Keratinocyte (primary cell): ENCODE measurements at regions not wholly inside any gene's neighbourhood (a gene's known extent, or its start where the extent isn't known, plus 50 kb on each side); places are given as distances from the start of the nearest gene placed in this dataset.

Experiments used
- DNase-seq: peaks from one replicate; pipeline ENCODE4 v3.0.0-alpha.2; 2011; ENCODE audit warnings: low read depth, missing footprints, low spot score
- FAIRE-seq: peaks from 2 replicates; lab custom pipeline; 2011; peaks lifted over from hg19 to GRCh38; lab: Jason Lieb, UNC
- H2AFZ ChIP-seq: 2 replicates; pipeline ENCODE4 v1.6.0; 2012; ENCODE audit warnings: low read length, control low read depth, inconsistent platforms; ENCODE audit not compliant: control insufficient read depth
- H3K27ac ChIP-seq: 2 replicates; pipeline ENCODE4 v1.5.1; 2011; ENCODE audit warnings: low read length; ENCODE audit not compliant: control insufficient read depth, insufficient read depth
- H3K27me3 ChIP-seq: 3 replicates; pipeline ENCODE4 v1.6.0; 2011; ENCODE audit warnings: low read length; ENCODE audit not compliant: control insufficient read depth, insufficient read depth; ENCODE audit errors: extremely low read depth
- H3K36me3 ChIP-seq, 2 experiments: 2 replicates in 1 of 2; 3 replicates in 1 of 2; pipeline ENCODE4 v1.5.1; 2011; ENCODE audit warnings: low read length in 2 of 2, mild to moderate bottlenecking in 1 of 2; ENCODE audit not compliant: control insufficient read depth in 2 of 2, insufficient read depth in 2 of 2; ENCODE audit errors: extremely low read depth in 1 of 2
- H3K4me1 ChIP-seq: 3 replicates; pipeline ENCODE4 v1.5.1; 2011; ENCODE audit warnings: low read length; ENCODE audit not compliant: control insufficient read depth, insufficient read depth; ENCODE audit errors: extremely low read depth
- H3K4me2 ChIP-seq: 3 replicates; pipeline ENCODE4 v1.6.0; 2011; ENCODE audit warnings: low read depth, low read length; ENCODE audit not compliant: control insufficient read depth, insufficient read depth; ENCODE audit errors: extremely low read depth
- H3K4me3 ChIP-seq, 3 experiments: fragments of 200-600 bp in 1 of 3; sonication (generic) in 1 of 3; 2 replicates in 2 of 3; 3 replicates in 1 of 3; pipeline ENCODE4 v1.5.1; 2011 to 2016; ENCODE audit warnings: low read length in 3 of 3, mild to moderate bottlenecking in 3 of 3, control low read depth in 2 of 3, inconsistent platforms in 1 of 3, low read depth in 1 of 3, mixed read lengths in 1 of 3, mixed run types in 1 of 3, moderate library complexity in 1 of 3; ENCODE audit not compliant: control insufficient read depth in 2 of 3, insufficient read depth in 2 of 3; ENCODE audit errors: extremely low read depth in 1 of 3
- H3K79me2 ChIP-seq: 2 replicates; pipeline ENCODE4 v1.6.0; 2012; ENCODE audit warnings: low read length; ENCODE audit not compliant: control insufficient read depth, insufficient read depth
- H3K9ac ChIP-seq: 3 replicates; pipeline ENCODE4 v1.6.0; 2011; ENCODE audit warnings: low read length; ENCODE audit not compliant: control insufficient read depth, insufficient read depth; ENCODE audit errors: extremely low read depth
- H3K9me1 ChIP-seq: 3 replicates; pipeline ENCODE4 v1.6.0; 2011; ENCODE audit warnings: low read length; ENCODE audit not compliant: control insufficient read depth, insufficient read depth; ENCODE audit errors: extremely low read depth
- H3K9me3 ChIP-seq: 2 replicates; pipeline ENCODE4 v1.5.1; 2012; ENCODE audit warnings: low read depth, low read length; ENCODE audit not compliant: control insufficient read depth
- H4K20me1 ChIP-seq: 3 replicates; pipeline ENCODE4 v1.6.0; 2011; ENCODE audit warnings: low read length; ENCODE audit not compliant: control insufficient read depth, insufficient read depth; ENCODE audit errors: extremely low read depth
- EZH2 ChIP-seq: IDR thresholded peaks from one replicate; pipeline ENCODE4 v1.6.1; 2012; ENCODE audit warnings: inconsistent platforms, mild to moderate bottlenecking, low read length, moderate library complexity
- dilution Hi-C: fragments of 300-500 bp; cut with MboI; formaldehyde crosslinking; loops from one replicate; pipeline ENCODE4 v1.7.0; 2020; ENCODE audit warnings: low sequenced_read_pairs; ENCODE audit not compliant: extremely low pct_ligation_motif_present
- TF ChIP-seq, protein P1 (sequence below), 3 experiments: IDR thresholded peaks in 1 of 3; conservative IDR thresholded peaks in 1 of 3; optimal IDR thresholded peaks in 1 of 3; 2 replicates in 2 of 3; 3 replicates in 1 of 3; pipeline versions ENCODE3 to v1.5.1; 2011; ENCODE audit warnings: low read length in 3 of 3, mild to moderate bottlenecking in 3 of 3, moderate library complexity in 2 of 3, control low read depth in 1 of 3, inconsistent platforms in 1 of 3; ENCODE audit not compliant: insufficient read depth in 2 of 3; ENCODE audit errors: extremely low read depth in 1 of 3

- no peak overlapping the region for H3K27ac ChIP-seq
- H3K9ac ChIP-seq, result no peak overlapping the region
- H2AFZ ChIP-seq, result no peak overlapping the region
- no peaks in the 10 kb centered on the region for H4K20me1 ChIP-seq
- H3K27me3 ChIP-seq, result no peaks in the 10 kb centered on the region
- no peaks in the 10 kb centered on the region for H3K4me1 ChIP-seq
- H3K79me2 ChIP-seq, result no peaks in the 10 kb centered on the region
- no peak overlapping the region for H3K4me3 ChIP-seq
- TF ChIP-seq, protein P1, sequence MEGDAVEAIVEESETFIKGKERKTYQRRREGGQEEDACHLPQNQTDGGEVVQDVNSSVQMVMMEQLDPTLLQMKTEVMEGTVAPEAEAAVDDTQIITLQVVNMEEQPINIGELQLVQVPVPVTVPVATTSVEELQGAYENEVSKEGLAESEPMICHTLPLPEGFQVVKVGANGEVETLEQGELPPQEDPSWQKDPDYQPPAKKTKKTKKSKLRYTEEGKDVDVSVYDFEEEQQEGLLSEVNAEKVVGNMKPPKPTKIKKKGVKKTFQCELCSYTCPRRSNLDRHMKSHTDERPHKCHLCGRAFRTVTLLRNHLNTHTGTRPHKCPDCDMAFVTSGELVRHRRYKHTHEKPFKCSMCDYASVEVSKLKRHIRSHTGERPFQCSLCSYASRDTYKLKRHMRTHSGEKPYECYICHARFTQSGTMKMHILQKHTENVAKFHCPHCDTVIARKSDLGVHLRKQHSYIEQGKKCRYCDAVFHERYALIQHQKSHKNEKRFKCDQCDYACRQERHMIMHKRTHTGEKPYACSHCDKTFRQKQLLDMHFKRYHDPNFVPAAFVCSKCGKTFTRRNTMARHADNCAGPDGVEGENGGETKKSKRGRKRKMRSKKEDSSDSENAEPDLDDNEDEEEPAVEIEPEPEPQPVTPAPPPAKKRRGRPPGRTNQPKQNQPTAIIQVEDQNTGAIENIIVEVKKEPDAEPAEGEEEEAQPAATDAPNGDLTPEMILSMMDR (optimal IDR thresholded peaks at IDR 0.05 in 1 of 3, IDR thresholded peaks at IDR 0.05 in 1 of 3, conservative IDR thresholded peaks at IDR 0.05 in 1 of 3; ENCODE audit: extremely low read depth in 1 of 3, insufficient read depth in 2 of 3, low read length in 3 of 3), result peak; percentile 50 to 62 (median 53)
- no peak for TF ChIP-seq EZH2
- no peaks in the 10 kb centered on the region for H3K9me3 ChIP-seq
- dilution Hi-C loops, result no loop called here
- no peak overlapping the region for H3K4me2 ChIP-seq
- FAIRE-seq, result no peak
- no peak for DNase-seq
- no peaks in the 10 kb centered on the region for H3K9me1 ChIP-seq
- no peaks in the 10 kb centered on the region for H3K36me3 ChIP-seq
Observed at GRCh38 chr20:9903048-9903655, 64.3 kb upstream of the PAK5 start.

DNA sequence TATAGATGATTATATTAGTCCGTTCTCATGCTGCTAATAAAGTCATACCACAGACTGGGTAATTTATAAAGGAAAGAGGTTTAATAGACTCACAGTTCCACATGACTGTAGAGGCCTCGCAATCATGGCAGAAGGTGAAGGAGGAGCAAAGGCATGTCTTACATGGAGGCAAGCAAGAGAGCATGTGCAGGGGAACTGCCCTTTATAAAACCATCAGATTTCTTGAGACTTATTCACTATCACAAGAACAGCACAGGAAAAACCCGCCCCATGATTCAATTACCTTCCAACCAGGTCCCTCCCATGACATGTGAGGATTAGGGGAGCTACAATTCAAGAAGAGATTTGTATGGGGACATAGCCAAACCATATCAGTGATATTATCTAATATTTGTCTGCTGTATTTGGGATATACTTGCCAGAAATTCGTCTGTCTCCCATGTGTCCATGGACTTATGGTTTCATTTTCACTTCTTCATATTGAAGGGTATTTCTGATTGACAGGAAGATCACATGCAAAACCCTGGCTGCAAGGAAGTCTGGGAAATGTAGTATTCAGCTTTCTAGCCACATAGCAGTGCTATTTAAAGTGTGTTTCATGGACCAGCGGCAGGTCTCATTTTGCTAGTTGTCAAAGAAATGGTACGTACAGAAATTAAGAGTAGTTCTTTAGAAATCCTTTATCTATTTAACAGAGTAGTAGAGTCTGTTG is 50.5 kb upstream of the PAK5 start:
- H3K4me2 ChIP-seq, result peak overlapping the region; percentile 22
- no peak for TF ChIP-seq EZH2
- TF ChIP-seq, protein P1 (optimal IDR thresholded peaks at IDR 0.05 in 1 of 3, IDR thresholded peaks at IDR 0.05 in 1 of 3, conservative IDR thresholded peaks at IDR 0.05 in 1 of 3; ENCODE audit: extremely low read depth in 1 of 3, insufficient read depth in 2 of 3, low read length in 3 of 3), result no peak

More for the DNA sequence above, 50.5 kb upstream of the PAK5 start:
- H3K9ac ChIP-seq, result no peak overlapping the region
- H3K27me3 ChIP-seq, result no peaks in the 10 kb centered on the region
- H3K79me2 ChIP-seq, result no peaks in the 10 kb centered on the region
- no peaks in the 10 kb centered on the region for H3K36me3 ChIP-seq
- H4K20me1 ChIP-seq, result no peaks in the 10 kb centered on the region
- peak overlapping the region; percentile 33 for H2AFZ ChIP-seq
- FAIRE-seq (no peak), DNase-seq (no peak)
- no peaks in the 10 kb centered on the region for H3K9me3 ChIP-seq
- H3K4me1 ChIP-seq, result no peaks in the 10 kb centered on the region
- no peak overlapping the region for H3K4me3 ChIP-seq
- H3K27ac ChIP-seq, result no peak overlapping the region
- dilution Hi-C loops, result no loop called here
- no peaks in the 10 kb centered on the region for H3K9me1 ChIP-seq
